Sigmoid colon (tissue), 4 donors: ENCODE measurements at regions not wholly inside any gene's neighbourhood (a gene's known extent, or its start where the extent isn't known, plus 50 kb on each side); places are given as distances from the start of the nearest gene placed in this dataset.

ENCODE experiments used
- POLR2AphosphoS5 ChIP-seq, 4 donors: sonication (generic); formaldehyde crosslinking; IDR thresholded peaks; one replicate each; pipeline ENCODE4 v1.6.1; 2017; ENCODE audit warnings: antibody characterized with exemption in 4 of 4
- TF ChIP-seq, protein P1 (sequence below), 4 experiments: fragments of 450-650 bp in 3 of 4; fragments of 200-600 bp in 1 of 4; IDR thresholded peaks; one replicate each; pipeline ENCODE4 v1.5.1; 2016 to 2019; ENCODE audit warnings: antibody characterized with exemption in 4 of 4, mild to moderate bottlenecking in 3 of 4, moderate library complexity in 2 of 4

DNA sequence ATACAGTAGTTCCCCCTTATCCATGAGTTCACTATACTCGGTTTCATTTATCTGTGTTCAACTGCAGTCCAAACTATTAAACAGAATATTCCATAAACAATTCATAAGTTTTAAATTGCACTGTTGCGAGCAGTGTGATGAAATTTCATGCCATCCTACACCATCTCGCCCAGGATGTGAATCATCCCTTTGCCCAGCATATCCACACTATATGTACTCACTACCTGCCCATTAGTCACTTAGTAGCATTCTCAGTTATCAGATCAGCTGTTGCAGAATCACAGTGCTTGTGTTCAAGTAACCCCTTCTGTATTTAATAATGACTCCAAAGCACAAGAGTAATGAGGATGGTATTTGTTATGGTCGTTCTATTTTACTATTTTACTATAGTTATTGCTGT lies 51.5 kb downstream of the SHOC1 start:
- TF ChIP-seq, protein P1, sequence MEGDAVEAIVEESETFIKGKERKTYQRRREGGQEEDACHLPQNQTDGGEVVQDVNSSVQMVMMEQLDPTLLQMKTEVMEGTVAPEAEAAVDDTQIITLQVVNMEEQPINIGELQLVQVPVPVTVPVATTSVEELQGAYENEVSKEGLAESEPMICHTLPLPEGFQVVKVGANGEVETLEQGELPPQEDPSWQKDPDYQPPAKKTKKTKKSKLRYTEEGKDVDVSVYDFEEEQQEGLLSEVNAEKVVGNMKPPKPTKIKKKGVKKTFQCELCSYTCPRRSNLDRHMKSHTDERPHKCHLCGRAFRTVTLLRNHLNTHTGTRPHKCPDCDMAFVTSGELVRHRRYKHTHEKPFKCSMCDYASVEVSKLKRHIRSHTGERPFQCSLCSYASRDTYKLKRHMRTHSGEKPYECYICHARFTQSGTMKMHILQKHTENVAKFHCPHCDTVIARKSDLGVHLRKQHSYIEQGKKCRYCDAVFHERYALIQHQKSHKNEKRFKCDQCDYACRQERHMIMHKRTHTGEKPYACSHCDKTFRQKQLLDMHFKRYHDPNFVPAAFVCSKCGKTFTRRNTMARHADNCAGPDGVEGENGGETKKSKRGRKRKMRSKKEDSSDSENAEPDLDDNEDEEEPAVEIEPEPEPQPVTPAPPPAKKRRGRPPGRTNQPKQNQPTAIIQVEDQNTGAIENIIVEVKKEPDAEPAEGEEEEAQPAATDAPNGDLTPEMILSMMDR (IDR thresholded peaks at IDR 0.05): no peak
- no peak for TF ChIP-seq POLR2AphosphoS5 (IDR thresholded peaks at IDR 0.05)
